ENCODE measurements at regions not wholly inside any gene's neighbourhood (a gene's known extent, or its start where the extent isn't known, plus 50 kb on each side); places are given as distances from the start of the nearest gene placed in this dataset.

DNA sequence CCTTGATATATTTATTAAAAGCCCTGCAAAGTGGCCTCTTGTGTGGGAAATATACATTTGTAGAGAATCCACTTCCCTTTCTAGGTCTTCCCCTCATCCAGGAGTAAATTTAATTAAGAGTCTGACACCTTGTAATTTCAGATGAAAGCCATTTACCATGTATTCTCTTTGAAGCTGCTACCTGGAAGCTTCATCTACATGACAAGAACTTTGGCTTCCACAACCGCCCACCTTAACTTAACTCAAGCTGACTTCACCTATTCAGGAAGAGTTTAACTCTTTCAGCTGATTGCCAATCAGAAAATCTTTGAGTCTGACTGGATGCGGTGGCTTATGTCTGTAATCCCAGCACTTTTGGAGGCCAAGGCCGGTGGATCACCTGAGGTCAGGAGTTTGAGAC is 899.9 kb downstream of the TAF11L14 start:
- TF ChIP-seq, protein P1, sequence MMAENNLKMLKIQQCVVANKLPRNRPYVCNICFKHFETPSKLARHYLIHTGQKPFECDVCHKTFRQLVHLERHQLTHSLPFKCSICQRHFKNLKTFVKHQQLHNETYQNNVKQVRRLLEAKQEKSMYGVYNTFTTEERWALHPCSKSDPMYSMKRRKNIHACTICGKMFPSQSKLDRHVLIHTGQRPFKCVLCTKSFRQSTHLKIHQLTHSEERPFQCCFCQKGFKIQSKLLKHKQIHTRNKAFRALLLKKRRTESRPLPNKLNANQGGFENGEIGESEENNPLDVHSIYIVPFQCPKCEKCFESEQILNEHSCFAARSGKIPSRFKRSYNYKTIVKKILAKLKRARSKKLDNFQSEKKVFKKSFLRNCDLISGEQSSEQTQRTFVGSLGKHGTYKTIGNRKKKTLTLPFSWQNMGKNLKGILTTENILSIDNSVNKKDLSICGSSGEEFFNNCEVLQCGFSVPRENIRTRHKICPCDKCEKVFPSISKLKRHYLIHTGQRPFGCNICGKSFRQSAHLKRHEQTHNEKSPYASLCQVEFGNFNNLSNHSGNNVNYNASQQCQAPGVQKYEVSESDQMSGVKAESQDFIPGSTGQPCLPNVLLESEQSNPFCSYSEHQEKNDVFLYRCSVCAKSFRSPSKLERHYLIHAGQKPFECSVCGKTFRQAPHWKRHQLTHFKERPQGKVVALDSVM (CRISPR knock-in tag; IDR thresholded peaks at IDR 0.05): no peak
- TF ChIP-seq, protein P2, sequence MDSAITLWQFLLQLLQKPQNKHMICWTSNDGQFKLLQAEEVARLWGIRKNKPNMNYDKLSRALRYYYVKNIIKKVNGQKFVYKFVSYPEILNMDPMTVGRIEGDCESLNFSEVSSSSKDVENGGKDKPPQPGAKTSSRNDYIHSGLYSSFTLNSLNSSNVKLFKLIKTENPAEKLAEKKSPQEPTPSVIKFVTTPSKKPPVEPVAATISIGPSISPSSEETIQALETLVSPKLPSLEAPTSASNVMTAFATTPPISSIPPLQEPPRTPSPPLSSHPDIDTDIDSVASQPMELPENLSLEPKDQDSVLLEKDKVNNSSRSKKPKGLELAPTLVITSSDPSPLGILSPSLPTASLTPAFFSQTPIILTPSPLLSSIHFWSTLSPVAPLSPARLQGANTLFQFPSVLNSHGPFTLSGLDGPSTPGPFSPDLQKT (CRISPR knock-in tag; IDR thresholded peaks at IDR 0.05; ENCODE audit: borderline replicate concordance): no peak
- TF ChIP-seq, protein P3, sequence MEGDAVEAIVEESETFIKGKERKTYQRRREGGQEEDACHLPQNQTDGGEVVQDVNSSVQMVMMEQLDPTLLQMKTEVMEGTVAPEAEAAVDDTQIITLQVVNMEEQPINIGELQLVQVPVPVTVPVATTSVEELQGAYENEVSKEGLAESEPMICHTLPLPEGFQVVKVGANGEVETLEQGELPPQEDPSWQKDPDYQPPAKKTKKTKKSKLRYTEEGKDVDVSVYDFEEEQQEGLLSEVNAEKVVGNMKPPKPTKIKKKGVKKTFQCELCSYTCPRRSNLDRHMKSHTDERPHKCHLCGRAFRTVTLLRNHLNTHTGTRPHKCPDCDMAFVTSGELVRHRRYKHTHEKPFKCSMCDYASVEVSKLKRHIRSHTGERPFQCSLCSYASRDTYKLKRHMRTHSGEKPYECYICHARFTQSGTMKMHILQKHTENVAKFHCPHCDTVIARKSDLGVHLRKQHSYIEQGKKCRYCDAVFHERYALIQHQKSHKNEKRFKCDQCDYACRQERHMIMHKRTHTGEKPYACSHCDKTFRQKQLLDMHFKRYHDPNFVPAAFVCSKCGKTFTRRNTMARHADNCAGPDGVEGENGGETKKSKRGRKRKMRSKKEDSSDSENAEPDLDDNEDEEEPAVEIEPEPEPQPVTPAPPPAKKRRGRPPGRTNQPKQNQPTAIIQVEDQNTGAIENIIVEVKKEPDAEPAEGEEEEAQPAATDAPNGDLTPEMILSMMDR (CRISPR knock-in tag; IDR thresholded peaks at IDR 0.05): no peak

Data from HepG2 (cell line).